ENCODE measurements at regions not wholly inside any gene's neighbourhood (a gene's known extent, or its start where the extent isn't known, plus 50 kb on each side); places are given as distances from the start of the nearest gene placed in this dataset.

GRCh38 chr22:26846645-26847044 lies 189.3 kb downstream of the MIAT start:
- H3K9me3 ChIP-seq (ENCODE audit: control insufficient read depth, low read depth, low read length) = no peaks in the 10 kb centered on the region
- no peak overlapping the region for H3K4me2 ChIP-seq (ENCODE audit: control insufficient read depth, extremely low read depth, insufficient read depth, low read depth, low read length)
- H4K20me1 ChIP-seq (ENCODE audit: control insufficient read depth, extremely low read depth, insufficient read depth, low read length) = no peaks in the 10 kb centered on the region
- H3K4me3 ChIP-seq (ENCODE audit: control insufficient read depth in 2 of 3, extremely low read depth in 1 of 3, insufficient read depth in 2 of 3, low read depth in 1 of 3, low read length in 3 of 3) = no peak overlapping the region
- H3K27me3 ChIP-seq (ENCODE audit: control insufficient read depth, extremely low read depth, insufficient read depth, low read length) = peaks cover 2% of the 10 kb centered on the region
- no peak for DNase-seq (ENCODE audit: low read depth, low spot score)
- no peak for FAIRE-seq
- H3K4me1 ChIP-seq (ENCODE audit: control insufficient read depth, extremely low read depth, insufficient read depth, low read length) = no peaks in the 10 kb centered on the region
- no peaks in the 10 kb centered on the region for H3K36me3 ChIP-seq (ENCODE audit: control insufficient read depth in 2 of 2, extremely low read depth in 1 of 2, insufficient read depth in 2 of 2, low read length in 2 of 2)
- no peaks in the 10 kb centered on the region for H3K9me1 ChIP-seq (ENCODE audit: control insufficient read depth, extremely low read depth, insufficient read depth, low read length)
- TF ChIP-seq EZH2 (IDR thresholded peaks at IDR 0.05; ENCODE audit: low read length) = no peak
- TF ChIP-seq CTCF (optimal IDR thresholded peaks at IDR 0.05 in 1 of 3, IDR thresholded peaks at IDR 0.05 in 1 of 3, conservative IDR thresholded peaks at IDR 0.05 in 1 of 3; ENCODE audit: extremely low read depth in 1 of 3, insufficient read depth in 2 of 3, low read length in 3 of 3) = no peak
- no peak overlapping the region for H3K27ac ChIP-seq (ENCODE audit: control insufficient read depth, insufficient read depth, low read length)
- no peak overlapping the region for H3K9ac ChIP-seq (ENCODE audit: control insufficient read depth, extremely low read depth, insufficient read depth, low read length)
- dilution Hi-C loops (cut with MboI; ENCODE audit: extremely low pct_ligation_motif_present, low sequenced_read_pairs) = no loop called here
- no peak overlapping the region for H2AFZ ChIP-seq (ENCODE audit: control insufficient read depth, low read length)
- H3K79me2 ChIP-seq (ENCODE audit: control insufficient read depth, insufficient read depth, low read length) = no peaks in the 10 kb centered on the region

GRCh38 chr22:26847046-26847445 lies 189.7 kb downstream of the MIAT start:
- dilution Hi-C loops (cut with MboI; ENCODE audit: extremely low pct_ligation_motif_present, low sequenced_read_pairs) = no loop called here
- Histone ChIP-seq H3K79me2 (ENCODE audit: control insufficient read depth, insufficient read depth, low read length) (no peaks in the 10 kb centered on the region), H3K27ac (ENCODE audit: control insufficient read depth, insufficient read depth, low read length) (no peak overlapping the region), H3K9ac (ENCODE audit: control insufficient read depth, extremely low read depth, insufficient read depth, low read length) (no peak overlapping the region), H3K4me3 (ENCODE audit: control insufficient read depth in 2 of 3, extremely low read depth in 1 of 3, insufficient read depth in 2 of 3, low read depth in 1 of 3, low read length in 3 of 3) (no peak overlapping the region), H3K9me1 (ENCODE audit: control insufficient read depth, extremely low read depth, insufficient read depth, low read length) (no peaks in the 10 kb centered on the region), H3K4me1 (ENCODE audit: control insufficient read depth, extremely low read depth, insufficient read depth, low read length) (no peaks in the 10 kb centered on the region), H3K36me3 (ENCODE audit: control insufficient read depth in 2 of 2, extremely low read depth in 1 of 2, insufficient read depth in 2 of 2, low read length in 2 of 2) (no peaks in the 10 kb centered on the region), H4K20me1 (ENCODE audit: control insufficient read depth, extremely low read depth, insufficient read depth, low read length) (no peaks in the 10 kb centered on the region), H3K27me3 (ENCODE audit: control insufficient read depth, extremely low read depth, insufficient read depth, low read length) (peaks cover 2% of the 10 kb centered on the region), H2AFZ (ENCODE audit: control insufficient read depth, low read length) (no peak overlapping the region), H3K9me3 (ENCODE audit: control insufficient read depth, low read depth, low read length) (no peaks in the 10 kb centered on the region), H3K4me2 (ENCODE audit: control insufficient read depth, extremely low read depth, insufficient read depth, low read depth, low read length) (no peak overlapping the region)
- no peak for FAIRE-seq
- TF ChIP-seq EZH2 (IDR thresholded peaks at IDR 0.05; ENCODE audit: low read length) (no peak), CTCF (optimal IDR thresholded peaks at IDR 0.05 in 1 of 3, IDR thresholded peaks at IDR 0.05 in 1 of 3, conservative IDR thresholded peaks at IDR 0.05 in 1 of 3; ENCODE audit: extremely low read depth in 1 of 3, insufficient read depth in 2 of 3, low read length in 3 of 3) (no peak)
- no peak for DNase-seq (ENCODE audit: low read depth, low spot score)

Measured in keratinocyte (primary cell).